IPS-NIHi7 (cell line): ENCODE measurements at regions not wholly inside any gene's neighbourhood (a gene's known extent, or its start where the extent isn't known, plus 50 kb on each side); places are given as distances from the start of the nearest gene placed in this dataset.

ENCODE experiments used
- DNase-seq: peaks from one replicate; pipeline ENCODE4 v3.0.0; 2012; ENCODE audit warnings: mixed read lengths; ENCODE audit errors: extremely low spot score

DNA sequence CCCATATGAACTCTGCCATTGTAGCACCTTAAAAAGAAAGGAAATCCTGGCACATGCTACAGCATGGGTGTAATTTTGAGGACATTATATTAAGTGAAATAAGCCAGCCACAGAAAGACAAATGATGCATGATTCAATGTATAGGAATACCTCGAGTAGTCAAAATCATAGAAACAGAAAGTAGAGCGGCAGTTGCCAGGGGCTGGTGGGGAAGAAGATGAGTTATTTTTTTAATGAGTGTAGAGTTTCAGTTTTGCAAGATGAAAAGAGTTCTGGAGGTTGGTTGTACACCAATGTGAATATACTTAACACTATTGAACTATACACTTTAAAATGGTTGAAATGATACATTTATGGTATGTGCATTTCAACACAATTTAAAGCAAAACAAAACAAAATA, 133.0 kb downstream of the ZDHHC21 start:
- no peak for DNase-seq

DNA sequence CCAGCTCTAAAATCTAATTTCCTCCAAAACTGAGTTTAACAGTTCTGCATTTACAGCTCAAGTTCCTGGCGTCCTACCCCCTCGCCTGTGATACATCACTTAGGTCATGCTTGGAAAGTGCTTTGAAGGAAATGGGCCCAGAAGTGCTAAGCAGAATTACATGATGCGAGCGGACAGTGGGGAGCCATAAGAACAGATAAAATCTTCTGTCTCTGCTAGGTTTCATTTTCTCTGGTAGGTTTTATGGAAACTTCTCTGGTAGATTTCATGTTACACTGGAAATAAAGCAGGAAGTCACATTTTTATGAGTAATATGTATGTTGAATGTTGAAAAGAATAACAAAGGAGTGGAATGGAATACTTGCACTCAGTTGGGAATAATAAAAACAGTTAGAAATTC, 138.3 kb downstream of the ZDHHC21 start:
- no peak for DNase-seq

DNA sequence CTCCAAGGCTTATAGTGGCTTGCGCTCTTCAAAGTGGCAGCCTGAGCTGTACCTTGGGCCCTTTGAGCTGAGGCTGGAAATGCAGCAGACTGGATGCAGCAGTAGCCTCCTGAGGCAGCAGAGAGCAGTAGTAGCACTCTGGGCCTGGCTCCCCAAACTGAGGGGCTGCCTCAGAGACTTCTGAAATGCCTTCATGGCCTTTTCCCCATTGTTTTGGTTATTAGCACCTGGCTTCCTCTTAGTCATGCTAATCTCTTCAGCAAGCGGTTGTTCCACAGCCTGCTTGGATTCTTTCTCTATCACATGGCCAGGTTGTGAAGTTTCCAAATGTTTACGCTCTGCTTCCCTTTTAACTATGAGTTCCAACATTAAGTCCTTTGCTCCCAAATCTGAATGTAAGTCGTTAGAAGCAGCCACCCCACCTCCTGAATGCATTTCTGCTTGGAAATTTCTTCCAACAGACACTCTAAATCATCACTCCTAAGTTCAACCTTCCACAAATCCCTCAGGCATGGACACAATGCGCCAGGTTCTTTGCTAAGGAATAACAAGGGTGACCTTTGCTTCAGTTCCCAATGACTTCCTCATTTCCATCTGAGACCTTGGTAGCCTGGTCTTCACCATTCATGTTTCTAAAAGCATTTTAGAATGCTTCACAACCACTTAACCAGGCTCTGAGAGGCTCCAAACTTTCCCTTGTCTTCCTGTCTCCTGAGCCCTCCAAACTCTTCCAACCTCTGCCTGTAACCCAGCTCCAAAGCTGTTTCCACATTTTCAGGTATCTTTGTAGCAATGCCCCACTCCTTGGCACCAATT, 145.8 kb downstream of the ZDHHC21 start:
- DNase-seq: peak; percentile 88

DNA sequence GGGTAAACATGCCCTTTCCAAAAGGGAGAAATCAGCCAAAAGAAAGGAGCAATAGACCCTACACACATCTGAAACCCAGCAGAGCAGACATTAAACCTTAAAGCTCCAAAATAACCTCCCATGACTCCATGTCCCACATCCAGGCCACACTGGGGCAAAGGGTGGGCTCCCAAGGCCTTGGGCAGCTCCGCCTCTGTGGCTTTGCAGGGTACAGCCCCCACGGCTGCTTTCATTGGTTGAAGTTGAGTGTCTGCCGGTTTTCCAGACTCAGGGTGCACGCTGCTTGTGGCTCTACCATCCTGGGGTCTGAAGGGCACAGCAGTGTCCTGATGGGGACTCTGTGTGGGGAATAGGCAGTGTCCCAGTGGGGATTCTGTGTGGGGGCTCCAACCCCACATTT, 146.5 kb downstream of the ZDHHC21 start:
- DNase-seq: no peak

DNA sequence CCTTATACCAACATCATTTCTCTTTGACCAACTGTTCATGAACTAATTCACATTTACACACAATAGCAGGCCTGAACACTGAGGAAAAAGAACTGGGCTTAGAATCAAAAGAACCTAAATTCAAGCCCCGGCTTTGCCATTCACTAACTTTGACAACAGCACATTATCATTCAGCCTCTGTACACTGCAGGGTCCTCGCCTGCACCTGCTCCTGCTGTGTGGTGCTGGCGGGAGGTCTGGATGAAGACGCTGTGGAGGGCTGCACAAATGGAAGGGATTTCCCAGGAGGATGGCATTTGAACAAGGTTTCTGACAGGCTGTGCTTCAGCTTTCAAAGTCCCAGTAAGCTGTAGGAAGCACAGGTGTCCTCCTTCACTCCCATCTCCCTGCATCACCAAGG, 151.2 kb downstream of the ZDHHC21 start:
- no peak for DNase-seq

DNA sequence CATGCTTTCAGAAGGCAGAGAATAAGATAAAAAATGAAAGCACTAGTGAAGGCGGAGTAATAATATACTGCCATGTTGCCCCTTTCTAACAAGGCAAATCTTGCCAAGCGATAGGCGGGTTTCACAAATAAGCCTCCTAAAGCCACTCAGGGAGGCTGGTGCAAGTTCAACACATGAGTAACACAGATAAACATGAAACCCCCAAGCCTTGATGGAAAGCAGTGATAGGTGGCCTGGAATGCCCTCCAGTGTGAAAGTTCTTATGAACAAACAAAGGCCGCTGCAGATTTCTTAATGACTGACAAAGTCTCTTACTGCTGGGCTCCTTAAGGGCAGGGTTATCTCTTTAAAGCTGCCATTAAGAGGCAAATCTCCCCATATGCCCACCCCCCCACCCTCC, 154.7 kb downstream of the ZDHHC21 start:
- DNase-seq: no peak

DNA sequence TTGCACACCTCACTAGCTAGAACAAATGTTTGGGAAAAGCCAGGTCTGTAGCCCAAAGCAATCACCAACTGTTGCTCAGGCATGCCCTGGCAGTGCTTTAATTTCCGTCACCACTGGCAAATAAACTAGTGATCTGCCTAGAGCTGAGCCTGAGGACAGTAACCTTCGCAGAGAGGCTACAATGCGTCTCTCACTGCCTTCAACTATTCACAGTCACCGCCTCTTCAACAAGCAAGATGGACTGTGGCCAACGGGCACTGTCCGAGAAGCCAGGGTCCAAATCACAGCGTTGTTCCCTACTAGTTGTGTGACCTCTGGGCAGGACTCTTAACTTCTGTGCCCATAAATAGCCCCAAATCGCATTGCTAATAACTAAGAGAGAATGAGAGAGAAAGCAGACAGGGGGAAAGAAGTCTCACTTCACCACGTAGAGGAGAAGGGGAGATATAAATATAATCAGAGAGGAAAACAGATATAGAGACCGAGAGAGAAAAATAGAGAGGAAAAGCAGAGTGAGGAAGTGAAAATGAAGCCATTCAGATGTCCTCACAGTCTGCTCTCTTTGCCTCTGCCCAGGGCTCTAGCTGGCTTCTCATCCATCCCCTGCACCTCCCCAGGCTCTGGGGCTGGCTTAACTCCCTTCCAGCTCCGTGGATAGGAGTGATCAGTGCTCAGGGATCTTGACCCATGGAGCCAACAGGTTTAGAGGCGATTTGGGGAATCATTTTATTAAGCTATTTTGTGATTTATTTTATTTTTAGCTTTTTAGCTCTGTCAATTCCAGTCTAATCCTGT, 157.9 kb downstream of the ZDHHC21 start:
- no peak for DNase-seq

DNA sequence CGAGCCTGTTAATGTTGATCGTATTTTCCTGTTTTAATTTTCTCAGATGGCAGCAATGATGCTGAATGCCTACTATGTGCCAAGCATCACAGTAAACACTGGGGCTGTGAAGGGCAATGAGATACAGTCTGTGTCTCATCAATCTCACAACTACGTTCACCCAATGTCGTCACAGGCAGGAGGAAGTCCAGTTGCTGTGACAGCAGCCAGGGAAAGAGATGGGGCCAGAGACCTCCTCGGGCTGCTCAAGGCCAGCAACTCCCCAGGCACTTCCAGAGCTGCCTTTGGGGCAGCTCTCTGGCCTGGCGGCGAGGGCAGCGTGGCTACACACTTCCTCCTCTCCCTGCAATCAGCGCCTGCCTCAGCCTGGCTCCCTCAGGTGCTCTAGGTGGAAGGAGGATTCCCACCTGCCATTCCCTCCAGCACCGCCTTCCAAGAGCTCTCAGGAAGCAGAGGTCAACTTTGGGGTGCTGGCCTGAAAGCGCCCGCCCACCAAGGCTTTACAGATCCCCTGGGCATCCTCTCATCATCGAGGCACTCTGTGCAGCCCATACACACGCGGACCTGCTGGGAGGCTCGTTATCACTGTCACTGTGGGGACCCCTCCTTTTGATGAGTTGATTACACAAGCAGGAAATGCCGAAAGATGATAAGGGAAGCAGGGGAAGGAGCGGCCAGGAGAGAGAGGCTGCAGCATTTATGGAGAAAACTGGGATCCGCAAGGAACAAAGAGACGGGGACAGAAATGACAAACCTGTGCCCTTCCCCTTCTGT, 159.2 kb downstream of the ZDHHC21 start:
- no peak for DNase-seq

DNA sequence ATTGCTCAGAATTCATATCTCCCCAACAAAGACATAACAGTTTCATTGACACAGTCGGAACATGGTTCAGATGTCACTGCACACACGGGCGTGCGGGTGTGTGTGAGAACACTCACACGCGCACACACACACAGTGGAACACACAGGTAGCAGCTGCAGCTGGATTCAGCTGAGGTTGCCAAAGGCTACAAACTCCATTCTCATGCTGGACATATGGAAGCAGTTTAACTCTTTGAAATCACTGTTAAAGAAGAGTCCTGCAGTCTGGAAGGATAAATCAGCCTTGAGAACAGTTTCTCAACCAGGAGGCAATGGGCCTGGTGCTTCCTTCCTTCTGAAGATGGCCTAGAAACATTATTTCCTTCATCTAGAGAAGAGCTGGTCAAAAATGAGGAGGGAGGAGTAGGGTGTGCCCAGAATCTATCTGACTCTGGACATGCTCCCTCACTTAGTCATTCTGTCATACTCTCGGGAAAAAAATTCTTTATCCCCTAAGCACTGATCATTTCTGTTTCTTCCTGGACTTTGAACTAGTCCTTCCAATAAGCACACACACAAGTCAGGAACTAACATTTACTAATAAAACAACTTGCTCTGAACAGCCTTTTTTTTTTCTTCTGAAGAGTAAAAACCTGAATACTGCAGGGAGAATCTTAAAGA, 160.6 kb downstream of the ZDHHC21 start:
- no peak for DNase-seq

DNA sequence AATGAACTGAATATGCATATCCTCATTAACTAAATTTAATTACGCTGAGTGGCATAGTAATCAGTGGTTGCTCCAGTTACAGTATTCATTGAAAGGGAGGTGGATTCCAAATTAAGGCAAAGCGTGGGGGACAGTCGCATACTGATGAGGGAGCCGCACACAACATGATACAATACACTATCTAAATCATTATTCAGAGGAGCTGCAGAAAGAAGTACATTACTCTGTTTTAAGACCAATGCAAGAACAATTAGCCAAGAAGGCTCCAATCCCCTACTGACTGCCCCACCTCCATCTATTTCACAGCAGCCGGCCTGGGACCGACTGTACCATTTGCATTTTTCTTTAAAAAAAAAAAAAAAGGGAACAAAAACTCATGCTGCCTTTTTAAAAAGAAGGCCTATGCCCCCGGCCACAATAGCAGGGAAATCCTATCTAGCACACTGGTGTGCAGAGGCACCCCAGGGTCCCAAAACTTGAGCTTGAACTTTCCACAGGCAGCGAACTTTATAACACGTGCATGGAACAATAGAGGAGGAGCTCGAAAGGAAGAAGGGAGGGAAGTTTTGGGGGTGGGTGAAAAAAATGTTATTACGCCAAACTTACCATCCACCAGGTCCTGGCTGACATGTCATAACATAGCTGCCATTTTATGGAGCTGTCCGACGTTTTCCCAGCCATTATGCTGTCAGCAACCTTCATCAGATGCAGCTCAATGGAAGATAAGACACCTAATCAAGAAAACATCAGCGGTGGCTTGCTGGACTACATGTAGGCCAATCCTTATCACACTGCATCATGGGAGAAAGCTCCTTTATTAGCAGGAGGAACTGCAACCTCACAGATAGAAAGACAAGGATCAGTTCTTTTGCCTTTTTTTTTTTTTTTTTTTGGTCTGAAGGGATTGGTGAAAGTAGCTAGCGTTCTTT, 161.6 kb downstream of the ZDHHC21 start:
- no peak for DNase-seq

DNA sequence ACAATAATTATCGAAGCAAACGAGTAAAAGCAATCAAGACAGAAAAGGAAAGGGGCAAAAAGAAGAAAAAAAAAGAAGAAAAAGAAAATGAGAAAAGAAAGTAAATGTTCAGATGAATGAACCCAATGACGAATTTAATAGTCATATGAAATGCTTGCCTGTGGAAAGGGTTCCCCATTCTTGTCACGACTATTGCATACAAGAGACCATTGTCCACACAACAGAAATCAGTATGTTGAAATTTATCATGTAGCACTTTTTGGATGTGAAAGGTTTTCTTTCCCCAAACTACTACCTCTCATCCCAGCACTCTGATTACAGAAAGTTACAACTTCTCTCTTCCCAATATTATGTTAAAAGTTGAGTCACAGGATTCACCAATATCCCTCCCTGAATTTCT, 162.4 kb downstream of the ZDHHC21 start:
- no peak for DNase-seq

DNA sequence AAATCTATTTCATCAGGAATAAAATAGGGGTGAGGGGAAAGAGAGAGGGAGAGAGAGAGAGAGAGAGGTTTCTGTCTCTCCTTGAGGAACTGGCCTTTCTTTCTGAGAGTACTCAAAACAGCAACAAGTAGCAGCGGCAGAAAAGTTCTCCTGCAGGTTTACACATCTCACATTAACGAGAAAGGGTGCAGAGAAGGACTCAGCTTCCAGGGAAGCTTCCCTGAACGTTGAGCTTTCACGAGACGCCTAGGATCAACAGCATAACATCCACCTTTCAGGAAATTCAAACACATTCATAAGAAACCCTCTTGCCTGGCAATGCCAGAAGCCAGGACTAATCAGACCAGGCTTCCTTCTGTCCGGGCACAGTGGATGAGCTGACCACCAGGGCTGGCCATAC, 162.9 kb downstream of the ZDHHC21 start:
- DNase-seq: no peak

DNA sequence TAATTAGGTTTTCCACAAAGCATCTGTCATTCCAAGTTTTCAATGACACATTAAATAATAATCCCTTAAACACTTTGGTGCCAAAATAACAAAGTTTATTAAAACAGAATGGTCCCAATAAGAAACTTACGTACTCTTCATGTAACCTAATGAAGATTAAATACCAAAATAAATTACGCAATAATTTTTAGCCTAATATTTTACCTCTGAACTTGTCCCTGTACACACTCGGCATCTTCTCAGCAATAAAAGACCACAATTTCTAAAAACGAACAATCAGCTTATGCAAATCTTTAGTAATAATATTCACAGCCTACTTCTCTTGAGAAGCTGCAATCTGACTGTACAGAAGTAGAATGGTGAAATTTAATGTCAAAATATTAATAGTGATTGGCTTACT, 163.6 kb downstream of the ZDHHC21 start:
- DNase-seq: no peak

DNA sequence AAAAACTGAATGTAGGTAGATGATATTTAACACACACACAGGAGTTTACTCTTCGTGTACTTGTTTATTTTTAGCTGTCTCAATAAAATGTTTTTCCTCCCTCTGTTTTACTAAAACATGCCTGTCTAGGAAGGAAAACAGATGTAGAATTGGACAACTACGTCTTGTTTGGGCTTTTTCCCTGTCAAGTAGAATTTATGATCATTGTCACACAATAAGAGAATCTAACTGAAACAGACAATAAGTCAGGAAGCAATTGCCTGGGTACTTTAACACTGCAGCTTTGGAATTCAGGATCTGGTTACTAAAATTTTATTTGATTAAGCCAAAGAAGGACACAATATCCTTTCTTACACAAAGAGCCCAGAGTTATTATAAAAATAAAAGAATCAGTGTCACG, 164.2 kb downstream of the ZDHHC21 start:
- no peak for DNase-seq

DNA sequence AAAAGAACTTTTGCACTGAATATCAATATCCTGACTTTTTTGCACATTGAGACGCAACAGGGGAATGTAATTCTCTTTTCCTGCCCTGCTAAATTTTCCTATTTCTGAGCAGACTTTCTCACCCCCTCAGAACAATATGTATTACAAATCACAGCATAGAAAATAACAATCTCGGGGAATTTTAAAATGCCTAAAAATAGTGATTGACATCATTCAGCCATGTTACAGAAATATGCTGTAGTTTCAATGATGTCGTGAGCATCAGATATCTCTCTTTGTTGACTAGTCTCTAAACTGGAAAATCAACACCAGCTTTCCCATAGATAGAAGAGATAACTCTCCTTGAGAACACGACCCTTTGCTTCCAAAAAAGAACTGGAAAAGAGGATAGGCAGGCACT, 166.7 kb downstream of the ZDHHC21 start:
- no peak for DNase-seq

DNA sequence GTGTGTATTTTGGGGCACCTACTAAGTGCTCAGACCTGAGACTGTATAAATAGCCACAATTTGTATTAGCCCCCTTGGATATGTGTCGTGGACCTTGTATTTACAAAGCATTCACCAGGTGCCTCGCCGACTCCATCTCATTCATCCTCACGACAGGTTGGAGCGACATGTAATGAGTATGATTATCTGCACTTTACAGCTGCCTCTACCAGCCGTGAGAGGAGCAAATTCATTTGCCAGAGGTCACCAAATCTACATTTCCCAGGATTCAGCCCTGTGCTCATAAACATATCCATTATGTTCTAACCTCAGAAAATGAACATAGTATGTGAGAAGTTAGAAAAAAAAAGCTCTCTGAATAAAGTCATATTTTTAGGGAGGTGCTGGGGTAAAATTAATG, 167.4 kb downstream of the ZDHHC21 start:
- DNase-seq: no peak

DNA sequence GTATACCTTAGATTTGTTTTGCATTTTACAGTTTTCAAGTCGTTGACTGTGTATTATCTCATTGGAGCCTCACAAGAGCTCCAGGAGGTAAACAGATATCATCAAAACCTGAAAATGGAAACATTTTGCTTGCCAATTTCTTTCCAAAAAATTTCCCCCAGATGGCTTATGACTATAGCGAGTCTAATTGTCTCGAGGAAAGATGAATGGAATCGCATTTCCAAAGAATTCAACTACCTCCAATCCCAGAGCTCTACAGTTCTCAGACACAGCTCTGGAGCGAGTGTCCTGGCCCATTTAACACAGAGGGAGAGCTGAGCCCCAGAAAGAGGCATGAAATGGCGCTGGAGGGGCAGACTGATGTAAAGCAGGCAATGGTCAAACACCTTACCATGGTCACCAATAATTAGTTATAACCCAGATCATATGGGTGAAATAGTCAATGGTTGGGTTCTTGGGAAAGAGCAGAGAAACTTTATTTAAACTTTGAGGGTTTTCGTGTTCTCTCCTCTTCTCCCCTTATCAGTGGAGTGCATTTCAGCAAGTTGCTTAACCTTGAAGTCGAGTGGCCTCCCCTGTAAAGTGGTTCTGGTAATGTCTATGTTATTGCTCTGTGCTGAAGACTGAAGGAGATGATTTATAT, 168.2 kb downstream of the ZDHHC21 start:
- no peak for DNase-seq

DNA sequence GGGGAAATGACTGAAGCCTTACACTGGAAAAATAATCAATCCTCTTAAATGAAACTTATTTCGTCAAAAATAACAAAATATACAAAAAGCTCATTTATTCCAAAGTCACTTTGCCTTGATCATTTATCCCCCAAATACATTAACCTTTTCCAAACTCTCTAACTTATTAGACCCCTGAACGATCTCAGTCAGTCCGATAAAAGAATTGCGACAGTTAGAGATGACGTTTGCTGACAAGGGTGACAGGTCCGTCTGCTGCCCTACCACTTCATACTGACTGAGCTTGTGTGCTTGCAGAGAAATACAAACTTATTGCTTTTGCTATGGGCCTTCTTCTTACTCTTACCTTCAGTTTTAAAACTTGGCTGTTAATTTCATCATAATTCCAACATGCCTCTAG, 169.7 kb downstream of the ZDHHC21 start:
- no peak for DNase-seq

DNA sequence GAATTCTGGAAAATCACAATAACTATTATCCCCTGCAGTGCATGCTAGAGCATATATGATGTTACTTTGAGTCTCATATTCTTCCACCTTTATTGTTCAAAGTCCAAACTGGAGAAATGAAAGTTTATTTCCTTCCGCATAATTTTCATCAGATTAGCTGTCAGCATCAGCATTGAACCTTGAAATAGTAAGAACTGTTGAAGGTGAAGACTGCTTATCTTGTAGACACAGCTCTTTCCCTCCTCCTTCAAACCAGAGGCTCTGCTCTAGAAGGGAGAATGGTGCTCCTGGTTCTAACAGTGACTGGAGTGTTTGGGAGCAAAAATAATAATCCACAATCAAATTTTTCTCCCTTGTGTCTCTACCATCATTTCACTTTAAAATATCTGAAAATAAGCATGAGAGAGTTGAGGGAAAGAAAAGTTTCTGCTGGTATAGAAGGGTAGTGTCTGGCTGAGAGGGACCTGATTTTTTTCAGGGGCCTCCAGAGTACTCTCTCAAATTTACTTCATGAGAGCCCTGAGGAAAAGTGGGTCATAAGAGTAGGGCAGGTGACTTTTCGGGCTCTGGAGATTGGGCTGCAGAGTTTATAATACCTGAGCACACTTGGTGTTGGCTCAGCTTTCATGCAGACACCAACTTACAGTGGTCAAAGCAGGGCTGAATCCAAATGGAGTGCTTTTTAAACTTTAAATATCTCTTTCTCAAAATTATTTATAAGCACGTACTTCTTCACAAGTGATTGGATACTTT, 170.4 kb downstream of the ZDHHC21 start:
- DNase-seq: no peak

DNA sequence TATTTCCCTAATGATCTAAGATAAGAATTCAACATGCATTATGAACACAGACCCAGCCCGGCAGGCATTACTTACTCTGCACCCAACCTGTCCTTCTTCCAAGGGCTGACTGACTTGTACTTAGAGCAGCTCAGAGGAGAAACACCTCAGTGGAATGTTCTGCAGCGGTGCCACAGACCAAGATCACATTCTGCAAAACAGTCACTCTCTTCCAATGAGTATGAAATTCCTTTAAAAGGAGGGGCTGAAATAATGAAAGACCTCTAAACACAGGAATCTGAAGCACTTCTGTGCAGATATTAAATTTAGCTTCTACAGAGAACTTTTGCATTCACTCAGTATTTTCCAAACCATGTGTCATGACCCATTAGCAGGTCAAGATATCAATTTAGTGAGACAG, 172.9 kb downstream of the ZDHHC21 start:
- no peak for DNase-seq
